HG02623 (cell line): ENCODE measurements at regions not wholly inside any gene's neighbourhood (a gene's known extent, or its start where the extent isn't known, plus 50 kb on each side); places are given as distances from the start of the nearest gene placed in this dataset.
A peak's percentile ranks its signal among the peaks of the same experiment; 100 is the strongest.
"Not testable (repeated sequence)": the region's sequence is repeated elsewhere in the genome, so short reads cannot be mapped to it uniquely, and the experiment has no call there.

Experiments used
- ATAC-seq: cut with Tn5 transposase; IDR thresholded peaks from one replicate; pipeline ENCODE4 v1.9.1; 2021; ENCODE audit warnings: moderate library complexity; ENCODE audit not compliant: unreplicated experiment

DNA sequence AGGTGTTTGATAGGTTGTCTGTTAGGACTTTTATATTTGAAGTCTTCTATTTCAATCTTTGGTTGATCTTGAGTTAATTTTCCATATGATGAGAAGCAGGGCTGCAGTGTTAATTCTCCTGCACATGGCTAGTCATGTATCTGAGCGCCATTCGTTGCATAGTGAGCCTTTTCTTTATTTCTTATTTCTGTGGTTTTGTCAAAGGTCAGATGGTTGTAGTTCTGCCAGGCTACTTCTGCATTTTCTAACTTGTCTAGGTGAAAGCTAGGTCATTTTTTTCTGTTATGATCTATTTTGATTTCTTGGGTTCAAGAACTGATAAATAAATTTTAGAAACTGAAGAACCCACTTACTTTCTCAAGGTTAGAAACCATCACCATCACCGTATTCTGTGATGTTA is 56.7 kb downstream of the CCDC74A start:
- no peak for ATAC-seq

DNA sequence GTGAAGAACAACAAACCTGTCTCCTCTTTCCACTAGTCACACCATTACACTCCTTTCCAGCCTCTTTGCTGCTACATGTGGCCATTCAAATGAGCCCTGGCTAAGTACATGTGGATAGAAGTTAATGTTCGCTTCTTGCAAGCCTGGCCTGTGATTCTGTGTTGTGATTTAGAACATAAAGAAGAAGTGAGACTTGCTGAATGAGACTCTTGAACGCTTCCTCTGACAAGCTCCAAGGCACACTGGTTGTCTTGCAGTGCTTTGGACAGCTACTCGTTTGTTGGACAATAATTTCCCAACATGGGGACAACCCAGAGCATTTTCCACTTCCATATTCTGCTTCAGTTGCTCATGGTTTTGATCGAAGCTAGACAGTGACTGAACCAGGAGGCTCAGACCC is 57.3 kb downstream of the CCDC74A start:
- ATAC-seq, result peak; percentile 58

DNA sequence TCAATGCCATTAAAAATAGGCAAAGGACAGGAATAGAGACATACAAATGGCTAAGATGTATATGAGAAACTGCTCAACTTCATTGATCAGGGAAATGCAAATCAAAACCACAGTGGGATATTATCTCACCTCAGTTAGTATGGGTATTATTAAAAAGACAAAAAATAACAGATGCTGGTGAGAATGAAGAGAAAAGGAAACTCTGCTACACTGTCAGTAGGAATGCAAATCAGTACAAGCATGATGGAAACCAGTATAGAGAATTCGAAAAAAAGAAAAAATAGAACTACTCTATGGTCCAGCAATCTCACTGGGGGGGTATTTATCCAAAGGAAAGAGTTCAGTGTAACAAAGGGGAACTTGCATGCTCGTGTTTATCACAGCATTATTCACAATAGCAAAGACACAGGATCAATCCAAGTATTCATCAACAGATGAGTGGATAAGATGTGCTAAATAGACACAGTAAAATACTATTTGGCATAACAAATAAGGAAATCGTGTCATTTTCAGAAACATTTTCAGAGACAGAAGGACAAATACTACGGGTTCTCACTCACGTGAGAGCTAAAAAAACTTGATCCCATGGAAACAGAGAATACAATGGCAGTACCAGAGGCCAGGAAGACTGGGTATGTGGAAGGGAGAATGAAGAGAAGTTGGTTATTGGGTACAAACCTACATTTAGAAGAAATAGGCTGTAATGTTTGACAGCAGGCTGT is 60.6 kb downstream of the CCDC74A start:
- peak; percentile 74 for ATAC-seq

DNA sequence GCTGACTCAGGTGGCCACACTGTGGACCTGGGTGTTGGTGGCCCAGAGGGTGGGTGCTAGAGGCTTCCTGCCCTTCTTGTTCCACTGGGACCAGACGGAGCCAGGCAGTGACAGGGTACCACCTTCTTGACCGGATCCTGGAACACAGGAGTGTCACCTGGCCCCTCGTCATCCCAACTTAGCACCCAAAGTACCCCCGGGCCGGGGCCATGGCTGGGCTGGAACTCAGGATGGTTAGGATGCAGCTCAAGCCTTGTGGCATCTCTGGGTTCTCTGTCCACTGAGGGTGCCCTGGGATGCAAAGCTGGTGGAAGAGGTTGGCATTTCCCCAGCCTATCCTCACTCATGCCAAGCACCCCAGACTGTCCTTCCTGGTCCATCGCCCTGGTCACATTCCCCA is 61.4 kb downstream of the CCDC74A start:
- not testable (repeated sequence) for ATAC-seq

- ATAC-seq, result no peak
Observed at GRCh38 chr2:131590366-131590765, 62.7 kb downstream of the CCDC74A start.

GRCh38 chr2:131590896-131591295 is 63.2 kb downstream of the CCDC74A start:
- ATAC-seq, result no peak

DNA sequence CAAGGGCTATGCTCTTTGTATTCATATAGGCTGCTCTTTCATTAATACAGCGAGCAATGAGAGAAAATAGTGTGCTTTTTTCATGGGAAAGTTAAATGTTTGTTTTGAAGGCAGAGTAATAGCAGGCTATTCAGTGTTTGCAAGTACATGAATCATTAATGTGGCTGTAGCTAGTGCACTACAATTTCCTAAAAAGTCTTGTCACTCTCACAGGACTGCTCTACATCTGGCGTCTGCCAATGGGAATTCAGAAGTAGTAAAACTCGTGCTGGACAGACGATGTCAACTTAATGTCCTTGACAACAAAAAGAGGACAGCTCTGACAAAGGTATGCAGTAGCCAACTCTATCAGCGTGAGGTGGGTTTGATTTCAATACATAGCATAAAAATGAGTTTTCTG is 68.9 kb downstream of the CCDC74A start:
- ATAC-seq, result not testable (repeated sequence)

- ATAC-seq, result not testable (repeated sequence)
Observed at GRCh38 chr2:131602444-131602843, 74.8 kb downstream of the CCDC74A start.

GRCh38 chr2:131604652-131605051 is 77.0 kb downstream of the CCDC74A start:
- ATAC-seq, result not testable (repeated sequence)

DNA sequence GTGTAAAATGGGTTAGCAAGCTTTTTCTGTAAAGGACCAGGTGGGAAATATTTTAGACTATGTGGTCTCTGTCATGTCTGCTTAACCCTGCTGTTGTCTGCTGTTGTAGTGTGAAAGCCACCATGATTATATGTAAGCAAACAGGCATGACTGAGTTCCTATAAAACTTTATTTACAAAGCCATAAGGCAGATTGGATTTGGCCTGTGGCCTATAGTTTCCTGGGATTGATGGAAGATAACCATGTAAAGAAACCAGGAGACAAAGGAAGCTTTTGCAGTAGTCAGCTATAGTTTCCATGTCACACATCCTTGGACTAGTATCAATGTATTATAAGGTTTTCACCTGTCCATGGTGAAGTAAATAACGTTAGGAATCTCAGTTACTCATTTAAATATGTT is 78.7 kb downstream of the CCDC74A start:
- not testable (repeated sequence) for ATAC-seq

GRCh38 chr2:131607056-131607455 is 79.4 kb downstream of the CCDC74A start:
- ATAC-seq, result not testable (repeated sequence)

GRCh38 chr2:131614539-131614938 is 86.9 kb downstream of the CCDC74A start:
- not testable (repeated sequence) for ATAC-seq

DNA sequence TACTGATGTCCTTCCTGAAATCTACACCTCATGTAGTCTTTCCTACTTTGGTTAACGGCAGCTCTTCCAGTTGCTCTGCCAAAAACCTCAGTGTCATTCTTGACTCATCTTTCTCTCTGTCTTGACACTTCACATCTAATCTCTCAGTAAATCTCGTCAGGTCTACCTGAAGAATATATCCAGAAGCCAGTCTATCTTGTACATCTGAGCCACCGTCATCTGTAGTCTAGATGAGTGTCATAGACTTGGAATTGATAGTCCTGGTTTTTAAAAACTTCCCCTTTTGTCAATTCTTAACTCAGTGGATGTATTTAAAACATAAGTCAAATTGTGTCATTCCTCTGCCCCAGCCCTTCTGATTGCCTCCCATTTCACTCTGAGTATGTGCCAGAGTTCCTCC is 90.6 kb downstream of the CCDC74A start:
- ATAC-seq, result not testable (repeated sequence)

DNA sequence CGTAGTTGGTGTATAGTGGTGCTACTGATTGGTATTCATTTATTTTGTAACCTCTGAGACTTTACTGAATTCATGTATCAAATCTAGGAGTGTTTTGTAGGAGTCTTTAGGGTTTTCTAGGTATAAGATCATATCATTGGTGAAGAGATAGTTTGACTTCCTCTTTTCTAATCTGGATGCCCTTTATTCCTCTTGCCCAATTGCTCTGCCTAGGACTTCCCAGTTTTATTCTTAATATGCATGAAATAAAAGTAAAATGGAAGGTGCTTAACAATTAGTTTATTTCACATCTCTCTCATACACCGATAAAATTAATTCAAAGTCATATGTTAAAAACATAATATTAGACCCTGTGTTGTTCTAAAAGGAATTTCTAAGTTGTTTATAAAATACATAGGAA is 95.2 kb downstream of the CCDC74A start:
- not testable (repeated sequence) for ATAC-seq

DNA sequence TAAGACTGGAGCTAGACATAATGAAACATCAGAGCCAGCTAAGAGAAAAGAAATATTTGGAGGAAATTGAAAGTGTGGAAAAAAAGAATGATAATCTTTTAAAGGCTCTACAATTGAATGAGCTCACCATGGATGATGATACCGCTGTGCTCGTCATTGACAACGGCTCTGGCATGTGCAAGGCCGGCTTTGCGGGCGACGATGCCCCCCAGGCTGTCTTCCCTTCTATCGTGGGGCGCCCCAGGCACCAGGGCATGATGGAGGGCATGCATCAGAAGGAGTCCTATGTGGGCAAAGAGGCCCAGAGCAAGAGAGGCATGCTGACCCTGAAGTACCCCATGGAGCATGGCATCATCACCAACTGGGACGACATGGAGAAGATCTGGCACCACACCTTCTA is 98.3 kb downstream of the CCDC74A start:
- not testable (repeated sequence) for ATAC-seq

GRCh38 chr2:131626565-131626964 is 98.9 kb downstream of the CCDC74A start:
- ATAC-seq, result not testable (repeated sequence)

DNA sequence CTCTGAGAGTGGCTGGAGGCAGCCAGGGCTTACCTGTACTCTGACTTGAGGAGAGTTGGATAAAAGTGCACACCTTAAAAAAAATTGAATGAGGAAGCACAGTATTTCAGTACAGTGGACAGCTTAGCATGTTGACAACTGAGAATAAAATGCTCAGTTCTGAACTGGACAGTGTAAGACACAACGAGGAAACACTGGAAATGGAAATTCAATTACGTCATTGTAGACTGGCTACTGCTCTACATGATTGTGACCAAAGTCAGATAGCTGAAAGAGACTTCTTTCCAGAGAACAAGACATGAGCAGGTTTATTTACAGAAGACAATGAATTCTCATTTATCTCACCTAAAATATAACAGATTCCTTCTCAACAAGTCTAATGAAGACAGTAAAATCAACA is 100.1 kb downstream of the CCDC74A start:
- not testable (repeated sequence) for ATAC-seq

DNA sequence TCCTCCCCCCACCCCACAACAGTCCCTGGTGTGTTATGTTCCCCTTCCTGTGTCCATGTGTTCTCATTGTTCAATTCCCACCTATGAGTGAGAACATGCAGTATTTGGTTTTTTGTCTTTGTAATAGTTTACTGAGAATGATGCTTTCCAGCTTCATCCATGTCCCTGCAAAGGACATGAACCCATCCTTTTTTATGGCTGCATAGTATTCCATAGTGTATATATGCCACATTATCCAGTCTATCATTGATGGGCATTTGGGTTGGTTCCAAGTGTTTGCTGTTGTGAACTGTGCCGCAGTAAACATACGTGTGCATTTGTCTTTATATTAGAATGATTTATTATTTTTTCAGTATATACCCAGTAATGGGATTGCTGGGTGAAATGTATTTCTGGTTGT is 104.0 kb downstream of the CCDC74A start:
- ATAC-seq, result not testable (repeated sequence)

DNA sequence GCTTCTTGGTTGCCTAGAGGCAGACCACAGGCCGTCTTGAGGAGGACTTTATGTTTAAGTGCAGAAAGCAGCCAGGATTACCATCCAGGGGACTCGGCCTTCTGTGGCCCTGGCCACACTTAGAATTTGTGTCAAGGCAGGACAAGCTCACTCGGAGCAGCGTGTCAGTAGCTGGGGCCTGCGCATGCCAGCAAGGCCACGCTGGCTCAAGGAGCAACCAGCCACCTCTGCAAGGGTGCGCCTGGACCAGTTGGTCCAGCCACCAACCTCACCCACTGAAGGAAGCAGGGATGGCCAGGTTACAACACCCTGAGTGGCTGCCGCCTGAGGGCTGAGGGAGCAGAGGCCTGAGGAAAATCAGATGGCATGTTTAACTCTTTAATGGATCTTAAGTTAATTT is 105.7 kb downstream of the CCDC74A start:
- not testable (repeated sequence) for ATAC-seq

- not testable (repeated sequence) for ATAC-seq
Observed at GRCh38 chr2:131633827-131634695, 106.4 kb downstream of the CCDC74A start.

GRCh38 chr2:131635611-131636010 is 107.9 kb downstream of the CCDC74A start:
- ATAC-seq, result no peak
